ENCODE measurements at regions not wholly inside any gene's neighbourhood (a gene's known extent, or its start where the extent isn't known, plus 50 kb on each side); places are given as distances from the start of the nearest gene placed in this dataset.

DNA sequence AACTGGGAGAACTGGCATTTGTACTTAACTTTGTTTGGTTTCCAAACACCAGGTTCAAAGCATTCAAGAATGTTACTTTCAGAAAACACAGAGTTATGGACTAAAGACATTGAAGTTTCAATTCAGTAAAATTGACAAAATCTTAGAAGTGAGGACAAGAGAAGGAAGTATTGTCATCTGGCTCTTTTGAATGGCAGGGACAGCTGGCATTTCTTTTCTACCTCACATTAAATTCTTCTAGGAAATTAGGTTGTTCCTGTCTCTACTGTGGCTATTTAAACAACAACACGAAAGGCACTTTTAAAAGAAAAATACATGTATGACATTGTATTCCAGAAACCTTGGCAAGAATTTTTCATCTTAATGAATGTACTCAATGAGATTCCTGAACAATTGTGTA is 600.0 kb upstream of the CA10 start:
- Histone ChIP-seq H3K27ac (no peak overlapping the region), H3K4me1 (no peaks in the 10 kb centered on the region), H3K27me3 (no peaks in the 10 kb centered on the region), H3K9me3 (peaks cover 0 to 3% (median 0%) of the 10 kb centered on the region in 4 donors), H3K36me3 (no peaks in the 10 kb centered on the region), H3K4me3 (no peak overlapping the region)
- intact Hi-C loops (cut with DNase I; ENCODE audit: low total_unique reads), result no loop called here
- DNase-seq, result no peak
- TF ChIP-seq EP300 (IDR thresholded peaks at IDR 0.05) (no peak), POLR2A (IDR thresholded peaks at IDR 0.05) (no peak), POLR2AphosphoS5 (IDR thresholded peaks at IDR 0.05) (no peak)
- TF ChIP-seq, protein P1, sequence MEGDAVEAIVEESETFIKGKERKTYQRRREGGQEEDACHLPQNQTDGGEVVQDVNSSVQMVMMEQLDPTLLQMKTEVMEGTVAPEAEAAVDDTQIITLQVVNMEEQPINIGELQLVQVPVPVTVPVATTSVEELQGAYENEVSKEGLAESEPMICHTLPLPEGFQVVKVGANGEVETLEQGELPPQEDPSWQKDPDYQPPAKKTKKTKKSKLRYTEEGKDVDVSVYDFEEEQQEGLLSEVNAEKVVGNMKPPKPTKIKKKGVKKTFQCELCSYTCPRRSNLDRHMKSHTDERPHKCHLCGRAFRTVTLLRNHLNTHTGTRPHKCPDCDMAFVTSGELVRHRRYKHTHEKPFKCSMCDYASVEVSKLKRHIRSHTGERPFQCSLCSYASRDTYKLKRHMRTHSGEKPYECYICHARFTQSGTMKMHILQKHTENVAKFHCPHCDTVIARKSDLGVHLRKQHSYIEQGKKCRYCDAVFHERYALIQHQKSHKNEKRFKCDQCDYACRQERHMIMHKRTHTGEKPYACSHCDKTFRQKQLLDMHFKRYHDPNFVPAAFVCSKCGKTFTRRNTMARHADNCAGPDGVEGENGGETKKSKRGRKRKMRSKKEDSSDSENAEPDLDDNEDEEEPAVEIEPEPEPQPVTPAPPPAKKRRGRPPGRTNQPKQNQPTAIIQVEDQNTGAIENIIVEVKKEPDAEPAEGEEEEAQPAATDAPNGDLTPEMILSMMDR (IDR thresholded peaks at IDR 0.05), result no peak
- WGBS, 5 donors, result 47 to 64% (median 51%) methylated on average over 1 of the region's 1 CpG

DNA sequence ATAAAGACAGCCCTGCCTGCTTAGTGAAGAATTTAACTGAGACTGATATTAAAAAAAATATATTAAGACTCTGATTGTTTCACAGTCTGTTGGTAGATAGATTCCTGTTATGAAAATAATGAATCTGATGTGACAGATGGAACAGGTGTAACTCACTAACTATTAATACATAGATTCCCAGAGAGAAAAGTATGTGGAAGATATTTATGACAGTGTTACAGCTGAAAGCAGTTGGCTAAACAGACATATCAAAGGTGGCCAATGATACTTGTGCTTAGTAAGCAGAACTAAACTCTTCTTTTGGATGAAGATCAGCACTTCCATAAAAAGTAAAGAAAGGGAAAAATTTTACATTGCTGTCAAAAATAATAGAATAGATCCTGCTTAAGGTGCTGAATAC is 598.2 kb upstream of the CA10 start:
- H3K27me3 ChIP-seq, result no peaks in the 10 kb centered on the region
- no peaks in the 10 kb centered on the region for H3K36me3 ChIP-seq
- no peak overlapping the region for H3K4me3 ChIP-seq
- H3K4me1 ChIP-seq, result no peaks in the 10 kb centered on the region
- H3K27ac ChIP-seq, result no peak overlapping the region
- TF ChIP-seq POLR2A (IDR thresholded peaks at IDR 0.05), result no peak
- TF ChIP-seq EP300 (IDR thresholded peaks at IDR 0.05), result no peak
- no peak for TF ChIP-seq POLR2AphosphoS5 (IDR thresholded peaks at IDR 0.05)
- TF ChIP-seq, protein P1 (IDR thresholded peaks at IDR 0.05), result no peak
- no peak for DNase-seq
- intact Hi-C loops (cut with DNase I; ENCODE audit: low total_unique reads), result no loop called here
- H3K9me3 ChIP-seq, result no peaks in the 10 kb centered on the region

- no peak overlapping the region for H3K4me3 ChIP-seq
- no peaks in the 10 kb centered on the region for H3K36me3 ChIP-seq
- 88 to 91% (median 90%) methylated on average over 4 of the region's 4 CpGs for WGBS, 5 donors
- TF ChIP-seq EP300 (IDR thresholded peaks at IDR 0.05) (no peak), POLR2A (IDR thresholded peaks at IDR 0.05) (no peak), POLR2AphosphoS5 (IDR thresholded peaks at IDR 0.05) (no peak)
- TF ChIP-seq, protein P1 (IDR thresholded peaks at IDR 0.05), result no peak
- no peak for DNase-seq
- H3K9me3 ChIP-seq, result peaks cover 0 to 8% (median 0%) of the 10 kb centered on the region in 4 donors
- H3K27ac ChIP-seq, result no peak overlapping the region
- H3K4me1 ChIP-seq, result no peaks in the 10 kb centered on the region
- H3K27me3 ChIP-seq, result no peaks in the 10 kb centered on the region
- intact Hi-C loops (cut with DNase I; ENCODE audit: low total_unique reads), result no loop called here
These were observed 596.3 kb upstream of the CA10 start for GRCh38 chr17:52754838-52755237.

DNA sequence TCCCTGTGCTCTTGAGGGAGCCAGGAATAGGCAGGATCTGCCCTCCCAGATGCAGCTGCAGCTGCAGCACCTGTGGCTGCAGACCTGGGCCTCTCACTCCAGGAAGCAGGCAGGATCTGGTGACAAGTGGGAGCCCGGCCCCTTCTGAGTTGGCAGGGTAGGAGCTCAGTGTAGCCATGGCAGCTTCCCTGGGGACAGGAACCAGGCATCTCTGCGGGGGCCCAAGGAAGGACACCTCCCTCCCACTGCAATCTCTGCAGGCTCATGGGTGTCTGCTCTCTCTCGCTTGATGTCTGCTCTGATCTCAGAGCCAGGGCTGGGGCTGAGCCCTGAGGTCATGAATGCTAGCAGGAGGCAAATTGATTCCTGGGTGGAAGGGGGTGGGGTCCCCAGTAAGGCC is 592.5 kb upstream of the CA10 start:
- WGBS, 5 donors, result 60 to 79% (median 65%) methylated on average over 2 to 3 of the region's 3 CpGs; no CpG with 5 or more reads in 1 of the 5 donors

More for the DNA sequence above, 592.5 kb upstream of the CA10 start:
- H3K36me3 ChIP-seq, result no peaks in the 10 kb centered on the region
- H3K27ac ChIP-seq, result no peak overlapping the region
- intact Hi-C loops (cut with DNase I; ENCODE audit: low total_unique reads), result no loop called here
- TF ChIP-seq POLR2A (IDR thresholded peaks at IDR 0.05) (no peak), POLR2AphosphoS5 (IDR thresholded peaks at IDR 0.05) (no peak), EP300 (IDR thresholded peaks at IDR 0.05) (no peak)
- TF ChIP-seq, protein P1 (IDR thresholded peaks at IDR 0.05), result no peak
- H3K27me3 ChIP-seq, result no peaks in the 10 kb centered on the region
- no peak for DNase-seq
- no peak overlapping the region for H3K4me3 ChIP-seq
- H3K4me1 ChIP-seq, result no peaks in the 10 kb centered on the region
- H3K9me3 ChIP-seq, result peaks cover 0 to 8% (median 0%) of the 10 kb centered on the region in 4 donors

Measured in stomach (tissue), 8 donors.